ENCODE measurements at regions not wholly inside any gene's neighbourhood (a gene's known extent, or its start where the extent isn't known, plus 50 kb on each side); places are given as distances from the start of the nearest gene placed in this dataset.

DNA sequence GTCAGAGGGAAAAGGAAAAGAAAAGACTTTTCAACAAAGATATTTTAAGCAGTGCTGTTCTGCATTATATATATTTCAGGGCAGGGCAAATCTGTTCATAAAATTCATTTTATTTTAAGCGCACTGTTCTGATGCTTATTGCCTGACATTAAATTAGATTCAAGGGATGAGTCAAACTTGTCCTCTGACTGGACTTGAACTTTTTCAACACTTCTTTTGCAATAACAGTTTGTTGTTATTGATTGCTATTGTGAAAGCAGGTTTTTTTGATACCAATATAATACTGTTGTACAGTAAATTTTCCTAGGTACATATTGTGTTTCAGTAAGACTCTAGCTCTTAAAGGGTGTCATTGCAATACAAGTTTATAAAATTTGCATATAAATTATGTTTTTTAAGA lies 481.3 kb downstream of the NAF1 start (continued):
- TF ChIP-seq FOSL1 (IDR thresholded peaks at IDR 0.05; ENCODE audit: insufficient read depth, low read depth, low read length) (no peak), ATF3 (IDR thresholded peaks at IDR 0.05; ENCODE audit: insufficient read depth, low read depth, low read length) (no peak)

All from H1 (cell line).